H1 (cell line): ENCODE measurements at regions not wholly inside any gene's neighbourhood (a gene's known extent, or its start where the extent isn't known, plus 50 kb on each side); places are given as distances from the start of the nearest gene placed in this dataset.

Experiments
- CTCF ChIA-PET: fragments of 300-600 bp; sonication (Branson Sonifier 250); formaldehyde crosslinking; loops from one replicate; lab custom pipeline; 2021; ENCODE audit not compliant: partially characterized antibody; lab: Charles Lee
- POLR2A ChIA-PET: fragments of 300-600 bp; sonication (Branson Sonifier 250); formaldehyde crosslinking; loops from one replicate; lab custom pipeline; 2021; ENCODE audit warnings: inconsistent platforms; ENCODE audit not compliant: partially characterized antibody; lab: Charles Lee
- DNase-seq, 2 experiments: peaks; one replicate each; pipeline versions ENCODE4 v3.0.0 to v3.0.0-alpha.2; 2010 to 2022; ENCODE audit warnings: low spot score in 2 of 2, low read depth in 1 of 2, mixed read lengths in 1 of 2
- FAIRE-seq: peaks from 2 replicates; lab custom pipeline; 2011; peaks lifted over from hg19 to GRCh38; lab: Jason Lieb, UNC
- H2AFZ ChIP-seq: 2 replicates; pipeline ENCODE4 v1.8.1; 2012; ENCODE audit warnings: low read length, inconsistent platforms
- H2AK5ac ChIP-seq: 2 replicates; pipeline ENCODE4 v1.6.1; 2013; ENCODE audit warnings: low read depth, low read length
- H2BK120ac ChIP-seq: replicated peaks from 2 replicates; pipeline ENCODE3; 2013; ENCODE audit warnings: low read depth, low read length, inconsistent platforms
- H2BK12ac ChIP-seq: 2 replicates; pipeline ENCODE4 v1.6.1; 2013; ENCODE audit warnings: low read depth, low read length
- H2BK15ac ChIP-seq: 2 replicates; pipeline ENCODE4 v1.6.1; 2013; ENCODE audit warnings: low read length
- H2BK20ac ChIP-seq: 2 replicates; pipeline ENCODE4 v1.6.1; 2013; ENCODE audit warnings: low read length
- H2BK5ac ChIP-seq: 2 replicates; pipeline ENCODE4 v1.6.1; 2013; ENCODE audit warnings: low read depth, low read length
- H3K14ac ChIP-seq: 2 replicates; pipeline ENCODE4 v1.6.1; 2013; ENCODE audit warnings: inconsistent platforms; ENCODE audit not compliant: insufficient read length
- H3K18ac ChIP-seq: 2 replicates; pipeline ENCODE4 v1.6.1; 2013; ENCODE audit warnings: low read length; ENCODE audit errors: extremely low read depth
- H3K23ac ChIP-seq: 2 replicates; pipeline ENCODE4 v1.6.1; 2013; ENCODE audit warnings: inconsistent platforms; ENCODE audit not compliant: insufficient read length
- H3K23me2 ChIP-seq: 2 replicates; pipeline ENCODE4 v1.6.1; 2013; ENCODE audit warnings: low read depth, low read length
- H3K27ac ChIP-seq: 2 replicates; pipeline ENCODE4 v1.6.1; 2011; ENCODE audit warnings: low read depth, low read length, inconsistent platforms
- H3K27me3 ChIP-seq, 4 experiments: replicated peaks in 1 of 4; 1 replicate in 1 of 4; 2 replicates in 3 of 4; pipeline versions ENCODE4 v1.6.1 to v1.8.1; 2011 to 2013; ENCODE audit warnings: low read length in 3 of 4, mild to moderate bottlenecking in 3 of 4, inconsistent platforms in 2 of 4, mixed read lengths in 2 of 4, moderate library complexity in 1 of 4; ENCODE audit not compliant: control insufficient read depth in 3 of 4, insufficient read depth in 3 of 4; ENCODE audit errors: extremely low read depth in 1 of 4
- H3K36me3 ChIP-seq, 4 experiments: 2 replicates each; pipeline versions ENCODE4 v1.6.1 to v1.8.1; 2011 to 2013; ENCODE audit warnings: mild to moderate bottlenecking in 4 of 4, low read length in 3 of 4, moderate library complexity in 2 of 4, control low read depth in 1 of 4, inconsistent platforms in 1 of 4; ENCODE audit not compliant: insufficient read depth in 4 of 4, control insufficient read depth in 2 of 4
- H3K4ac ChIP-seq: replicated peaks from 2 replicates; pipeline ENCODE3; 2013; ENCODE audit warnings: low read length, low read depth, mixed read lengths, inconsistent platforms; ENCODE audit not compliant: insufficient read length
- H3K4me1 ChIP-seq, 4 experiments: replicated peaks in 1 of 4; 1 replicate in 1 of 4; 2 replicates in 3 of 4; pipeline versions ENCODE4 v1.6.1 to v1.8.1; 2011 to 2013; ENCODE audit warnings: low read length in 3 of 4, inconsistent platforms in 2 of 4, mixed read lengths in 1 of 4; ENCODE audit not compliant: insufficient read depth in 4 of 4, control insufficient read depth in 3 of 4
- H3K4me2 ChIP-seq, 2 experiments: 2 replicates each; pipeline versions ENCODE4 v1.6.1 to v1.8.1; 2011 to 2013; ENCODE audit warnings: low read depth in 2 of 2, low read length in 2 of 2, control low read depth in 1 of 2, inconsistent platforms in 1 of 2, mild to moderate bottlenecking in 1 of 2; ENCODE audit not compliant: insufficient read depth in 1 of 2
- H3K4me3 ChIP-seq, 4 experiments: fragments of 200-600, 300-600 bp in 1 of 4; sonication (generic), shearing (Covaris generic), sonication (Bioruptor Twin) in 1 of 4; 2 replicates each; pipeline versions ENCODE4 v1.5.1 to v1.8.1; 2011 to 2016; ENCODE audit warnings: low read length in 4 of 4, low read depth in 3 of 4, control low read depth in 2 of 4, inconsistent platforms in 2 of 4, mild to moderate bottlenecking in 2 of 4, mixed read lengths in 1 of 4, moderate library complexity in 1 of 4; ENCODE audit not compliant: insufficient read depth in 2 of 4; ENCODE audit errors: extremely low read depth in 1 of 4
- H3K56ac ChIP-seq: replicated peaks from 2 replicates; pipeline ENCODE3; 2013; ENCODE audit warnings: low read depth, mild to moderate bottlenecking, mixed read lengths, low read length, inconsistent platforms; ENCODE audit not compliant: insufficient read length
- H3K79me1 ChIP-seq: 2 replicates; pipeline ENCODE4 v1.6.1; 2013; ENCODE audit warnings: low read depth, low read length, control low read depth
- H3K79me2 ChIP-seq, 2 experiments: 2 replicates each; pipeline versions ENCODE4 v1.6.1 to v1.8.1; 2012 to 2013; ENCODE audit warnings: low read length in 2 of 2, mild to moderate bottlenecking in 2 of 2, inconsistent platforms in 1 of 2; ENCODE audit not compliant: insufficient read depth in 2 of 2, control insufficient read depth in 1 of 2
- H3K9ac ChIP-seq, 4 experiments: replicated peaks in 1 of 4; 1 replicate in 1 of 4; 2 replicates in 3 of 4; pipeline versions ENCODE4 v1.6.1 to v1.8.1; 2011 to 2013; ENCODE audit warnings: low read depth in 3 of 4, low read length in 3 of 4, control low read depth in 2 of 4, mild to moderate bottlenecking in 2 of 4, moderate library complexity in 2 of 4, inconsistent platforms in 1 of 4; ENCODE audit errors: extremely low read depth in 1 of 4
- H3K9me3 ChIP-seq, 2 experiments: 2 replicates each; pipeline versions ENCODE4 v1.6.1 to v1.8.1; 2012 to 2013; ENCODE audit warnings: mild to moderate bottlenecking in 2 of 2, moderate library complexity in 2 of 2, control low read depth in 1 of 2, inconsistent platforms in 1 of 2, low read depth in 1 of 2, low read length in 1 of 2, mixed read lengths in 1 of 2; ENCODE audit not compliant: insufficient read depth in 2 of 2
- H4K20me1 ChIP-seq, 2 experiments: replicated peaks in 1 of 2; 2 replicates each; pipeline versions ENCODE3 to v1.8.1; 2011 to 2013; ENCODE audit warnings: inconsistent platforms in 2 of 2, low read length in 2 of 2, mild to moderate bottlenecking in 1 of 2; ENCODE audit not compliant: insufficient read depth in 2 of 2, control insufficient read depth in 1 of 2
- H4K5ac ChIP-seq: 2 replicates; pipeline ENCODE4 v1.6.1; 2013; ENCODE audit warnings: low read length, low read depth, mixed read lengths, inconsistent platforms; ENCODE audit not compliant: insufficient read length
- H4K8ac ChIP-seq: 2 replicates; pipeline ENCODE4 v1.8.0; 2013; ENCODE audit warnings: mild to moderate bottlenecking, moderate library complexity, low read length, inconsistent platforms; ENCODE audit not compliant: insufficient read depth; ENCODE audit errors: extremely low read depth
- H4K91ac ChIP-seq: replicated peaks from 2 replicates; pipeline ENCODE3; 2013; ENCODE audit warnings: low read length, mixed read lengths, inconsistent platforms; ENCODE audit not compliant: insufficient read length
- ASH2L ChIP-seq: fragments of 200-600, 300-600 bp; sonication (generic); IDR thresholded peaks from one replicate; pipeline ENCODE4 v1.7.1; 2017; ENCODE audit warnings: low read length
- ATF2 ChIP-seq: IDR thresholded peaks from 2 replicates; pipeline ENCODE4 v1.6.1; 2012; ENCODE audit warnings: low read length, inconsistent platforms
- CHD1 ChIP-seq: IDR thresholded peaks from 2 replicates; pipeline ENCODE4 v1.6.1; 2012; ENCODE audit warnings: low read depth, low read length, improper control_type of control experiment
- FOSL1 ChIP-seq: IDR thresholded peaks from 2 replicates; pipeline ENCODE4 v1.6.1; 2011; ENCODE audit warnings: mild to moderate bottlenecking, low read depth, low read length, moderate library complexity; ENCODE audit not compliant: insufficient read depth
- KDM5A ChIP-seq: fragments of 200-600 bp; IDR thresholded peaks from 2 replicates; pipeline ENCODE4 v1.7.1; 2012; ENCODE audit warnings: mild to moderate bottlenecking, low read length, inconsistent platforms, mixed read lengths
- NANOG ChIP-seq: IDR thresholded peaks from 2 replicates; pipeline ENCODE4 v1.6.1; 2011; ENCODE audit warnings: low read length, low read depth, mild to moderate bottlenecking, inconsistent platforms; ENCODE audit not compliant: insufficient read depth, poor library complexity, severe bottlenecking
- RXRA ChIP-seq: IDR thresholded peaks from 2 replicates; pipeline ENCODE4 v1.6.1; 2011; ENCODE audit warnings: low read depth, mild to moderate bottlenecking, low read length, moderate library complexity; ENCODE audit not compliant: insufficient read depth
- TCF12 ChIP-seq: IDR thresholded peaks from 2 replicates; pipeline ENCODE4 v1.6.1; 2011; ENCODE audit warnings: low read depth, mild to moderate bottlenecking, low read length
- WGBS, 2 experiments: shearing (Covaris generic) in 1 of 2; methylation state at CpG; one replicate each; pipeline versions ENCODE4 v1.1.6 to v1.1.7; 2013 to 2015; ENCODE audit warnings: low lambda C conversion rate in 2 of 2, mixed read lengths in 2 of 2, inconsistent platforms in 1 of 2, low coverage in 1 of 2, missing lambda C conversion rate in 1 of 2; ENCODE audit not compliant: insufficient replicate concordance in 2 of 2, insufficient coverage in 1 of 2, insufficient read length in 1 of 2; ENCODE audit errors: extremely low coverage in 1 of 2, missing lambda C conversion rate in 1 of 2; 5-methylcytosine and 5-hydroxymethylcytosine counted together

- Histone ChIP-seq H3K4me3 (no peak overlapping the region), H3K36me3 (peaks cover 0 to 3% (median 0%) of the 10 kb centered on the region in 4 experiments; a peak in 1 of 8 replicates), H3K79me2 (no peaks in the 10 kb centered on the region), H3K23ac (no peak overlapping the region), H3K14ac (no peak overlapping the region), H3K23me2 (no peaks in the 10 kb centered on the region), H4K8ac (no peak overlapping the region), H4K5ac (no peak overlapping the region), H2BK20ac (no peak overlapping the region), H2BK120ac (no peak overlapping the region), H3K18ac (no peak overlapping the region), H3K27ac (no peak overlapping the region), H4K91ac (no peak overlapping the region), H2BK5ac (no peak overlapping the region), H3K9ac (no peak overlapping the region), H3K27me3 (no peaks in the 10 kb centered on the region), H3K4me1 (no peaks in the 10 kb centered on the region), H3K4ac (no peak overlapping the region), H3K9me3 (peaks cover 41 to 96% of the 10 kb centered on the region in 2 experiments), H2BK12ac (no peak overlapping the region), H3K56ac (no peak overlapping the region), H3K4me2 (no peak overlapping the region), H3K79me1 (no peaks in the 10 kb centered on the region), H2AFZ (no peak overlapping the region), H2BK15ac (no peak overlapping the region), H4K20me1 (no peaks in the 10 kb centered on the region), H2AK5ac (no peak overlapping the region)
- CTCF ChIA-PET: no interaction called here
- WGBS, 2 experiments: 83% methylated on average over 14 of the region's 15 CpGs; no CpG with 5 or more reads in 1 of the 2 experiments
- FAIRE-seq (no peak), DNase-seq (no peak)
- TF ChIP-seq CHD1 (no peak), TCF12 (no peak), FOSL1 (no peak), ATF2 (no peak), NANOG (no peak), ASH2L (no peak), RXRA (no peak), KDM5A (no peak)
- POLR2A ChIA-PET: no interaction called here
Observed at GRCh38 chr16:35732046-35732810, 2272.8 kb downstream of the TP53TG3F start.
